ENCODE measurements at regions not wholly inside any gene's neighbourhood (a gene's known extent, or its start where the extent isn't known, plus 50 kb on each side); places are given as distances from the start of the nearest gene placed in this dataset.
A peak's percentile ranks its signal among the peaks of the same experiment; 100 is the strongest.

DNA sequence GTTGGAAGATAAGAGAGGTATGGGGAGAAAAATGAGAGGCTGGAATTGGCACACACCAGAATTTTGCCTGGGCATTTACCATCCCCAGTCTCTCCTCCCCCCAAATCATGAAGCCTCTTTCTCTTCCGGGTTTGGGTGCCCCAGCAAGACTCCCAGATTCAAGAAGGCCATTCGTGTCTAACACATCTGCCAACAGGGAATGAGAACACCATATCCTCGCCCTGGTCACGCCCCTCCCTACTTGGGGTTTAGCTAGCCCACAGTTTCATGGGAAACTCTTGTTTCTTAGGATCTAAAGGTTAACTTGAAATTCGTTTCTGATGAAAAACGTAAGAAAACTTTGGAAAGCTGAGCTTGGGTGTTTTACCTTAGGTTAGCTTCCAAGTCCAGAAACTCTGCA, 105.5 kb upstream of the TMEM170B start:
- H3K4me1 Mint-ChIP-seq (ENCODE audit: low read depth), result peaks cover 75% of the 10 kb centered on the region
- no peaks in the 10 kb centered on the region for H3K9me3 Mint-ChIP-seq (ENCODE audit: low read depth)
- TF ChIP-seq, protein P1, sequence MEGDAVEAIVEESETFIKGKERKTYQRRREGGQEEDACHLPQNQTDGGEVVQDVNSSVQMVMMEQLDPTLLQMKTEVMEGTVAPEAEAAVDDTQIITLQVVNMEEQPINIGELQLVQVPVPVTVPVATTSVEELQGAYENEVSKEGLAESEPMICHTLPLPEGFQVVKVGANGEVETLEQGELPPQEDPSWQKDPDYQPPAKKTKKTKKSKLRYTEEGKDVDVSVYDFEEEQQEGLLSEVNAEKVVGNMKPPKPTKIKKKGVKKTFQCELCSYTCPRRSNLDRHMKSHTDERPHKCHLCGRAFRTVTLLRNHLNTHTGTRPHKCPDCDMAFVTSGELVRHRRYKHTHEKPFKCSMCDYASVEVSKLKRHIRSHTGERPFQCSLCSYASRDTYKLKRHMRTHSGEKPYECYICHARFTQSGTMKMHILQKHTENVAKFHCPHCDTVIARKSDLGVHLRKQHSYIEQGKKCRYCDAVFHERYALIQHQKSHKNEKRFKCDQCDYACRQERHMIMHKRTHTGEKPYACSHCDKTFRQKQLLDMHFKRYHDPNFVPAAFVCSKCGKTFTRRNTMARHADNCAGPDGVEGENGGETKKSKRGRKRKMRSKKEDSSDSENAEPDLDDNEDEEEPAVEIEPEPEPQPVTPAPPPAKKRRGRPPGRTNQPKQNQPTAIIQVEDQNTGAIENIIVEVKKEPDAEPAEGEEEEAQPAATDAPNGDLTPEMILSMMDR (IDR thresholded peaks at IDR 0.05), result no peak
- H3K4me3 Mint-ChIP-seq (ENCODE audit: unreplicated experiment), result no peak overlapping the region
- peak overlapping the region; percentile 94 for H3K27ac Mint-ChIP-seq (ENCODE audit: unreplicated experiment)
- no peak for DNase-seq (ENCODE audit: low spot score)
- no peaks in the 10 kb centered on the region for H3K27me3 Mint-ChIP-seq (ENCODE audit: low read depth)
- H3K36me3 Mint-ChIP-seq (ENCODE audit: low read depth), result no peaks in the 10 kb centered on the region

DNA sequence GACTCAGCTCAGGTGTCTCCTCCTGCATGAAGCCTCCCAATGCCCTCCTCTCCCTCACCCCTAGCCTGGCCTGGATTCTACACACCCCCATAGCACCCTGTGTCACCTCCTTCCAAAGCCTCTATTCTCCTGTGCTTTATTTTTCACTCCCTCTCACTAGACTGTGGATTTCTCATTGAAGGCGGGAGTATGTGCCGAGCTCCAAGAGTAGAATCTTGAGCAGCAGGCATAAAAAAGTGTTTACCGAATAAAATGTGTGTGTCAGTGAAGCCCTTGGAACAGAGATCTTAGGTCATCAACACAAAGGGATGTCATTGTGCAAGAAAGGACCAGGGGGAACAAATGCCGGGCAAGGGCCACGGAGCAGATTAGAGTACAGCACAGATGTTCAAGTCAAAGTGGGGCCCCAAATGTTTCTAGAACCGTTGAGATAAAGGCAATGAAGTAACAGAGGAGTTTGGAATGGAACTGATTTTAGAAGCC, 106.1 kb upstream of the TMEM170B start:
- Mint-ChIP-seq H3K9me3 (ENCODE audit: low read depth) (no peaks in the 10 kb centered on the region), H3K27me3 (ENCODE audit: low read depth) (no peaks in the 10 kb centered on the region), H3K4me1 (ENCODE audit: low read depth) (peaks cover 81% of the 10 kb centered on the region), H3K4me3 (ENCODE audit: unreplicated experiment) (no peak overlapping the region), H3K27ac (ENCODE audit: unreplicated experiment) (peak overlapping the region; percentile 6), H3K36me3 (ENCODE audit: low read depth) (no peaks in the 10 kb centered on the region)
- TF ChIP-seq, protein P1 (IDR thresholded peaks at IDR 0.05), result no peak
- DNase-seq (ENCODE audit: low spot score), result no peak

DNA sequence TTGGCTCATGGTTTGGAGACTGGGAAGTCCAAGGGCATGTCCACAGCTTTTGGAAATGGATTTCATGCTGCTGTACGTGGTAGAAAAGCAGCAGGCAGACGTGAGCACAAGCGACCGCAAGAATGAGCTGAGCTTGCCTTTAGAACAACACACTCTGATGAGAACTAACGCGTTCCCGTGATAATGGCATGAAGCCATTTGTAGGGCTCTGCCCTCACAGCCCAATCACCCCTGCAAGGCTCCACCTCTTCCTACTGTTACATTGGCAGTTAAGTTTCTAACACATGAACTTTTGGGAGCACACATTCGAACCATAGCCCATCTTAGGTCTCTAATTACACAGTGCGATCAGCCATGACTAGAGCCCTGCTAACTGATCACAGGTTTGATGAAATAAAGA, 107.5 kb upstream of the TMEM170B start:
- H3K27me3 Mint-ChIP-seq (ENCODE audit: low read depth), result no peaks in the 10 kb centered on the region
- no peak overlapping the region for H3K27ac Mint-ChIP-seq (ENCODE audit: unreplicated experiment)
- H3K36me3 Mint-ChIP-seq (ENCODE audit: low read depth), result no peaks in the 10 kb centered on the region
- TF ChIP-seq, protein P1 (IDR thresholded peaks at IDR 0.05), result no peak
- no peak overlapping the region for H3K4me3 Mint-ChIP-seq (ENCODE audit: unreplicated experiment)
- H3K4me1 Mint-ChIP-seq (ENCODE audit: low read depth), result peaks cover 81% of the 10 kb centered on the region
- DNase-seq (ENCODE audit: low spot score), result no peak
- no peaks in the 10 kb centered on the region for H3K9me3 Mint-ChIP-seq (ENCODE audit: low read depth)

DNA sequence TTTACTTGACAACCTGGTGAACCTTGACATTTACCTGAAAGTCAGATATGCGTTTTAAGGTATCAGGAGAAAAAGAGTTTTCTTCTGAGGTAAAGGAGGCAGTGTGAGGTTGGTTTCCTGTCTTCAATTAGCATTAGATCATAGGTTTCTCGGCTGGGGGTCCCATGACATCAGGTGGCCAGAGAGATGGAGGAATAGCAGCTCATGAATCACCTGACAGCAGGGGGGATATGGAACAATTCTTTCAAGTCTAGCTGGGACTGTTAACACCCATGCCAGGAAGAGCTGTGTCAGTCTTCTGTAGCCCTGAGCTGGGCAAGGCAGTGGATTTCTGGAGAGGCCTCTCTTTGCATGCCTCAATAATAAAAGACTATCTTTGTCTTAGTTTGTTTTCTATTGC, 108.0 kb upstream of the TMEM170B start:
- peaks cover 78% of the 10 kb centered on the region for H3K4me1 Mint-ChIP-seq (ENCODE audit: low read depth)
- H3K27me3 Mint-ChIP-seq (ENCODE audit: low read depth), result no peaks in the 10 kb centered on the region
- TF ChIP-seq, protein P1 (IDR thresholded peaks at IDR 0.05), result no peak
- no peaks in the 10 kb centered on the region for H3K9me3 Mint-ChIP-seq (ENCODE audit: low read depth)
- peak overlapping the region; percentile 13 for H3K27ac Mint-ChIP-seq (ENCODE audit: unreplicated experiment)
- no peak for DNase-seq (ENCODE audit: low spot score)
- H3K36me3 Mint-ChIP-seq (ENCODE audit: low read depth), result no peaks in the 10 kb centered on the region
- H3K4me3 Mint-ChIP-seq (ENCODE audit: unreplicated experiment), result no peak overlapping the region

DNA sequence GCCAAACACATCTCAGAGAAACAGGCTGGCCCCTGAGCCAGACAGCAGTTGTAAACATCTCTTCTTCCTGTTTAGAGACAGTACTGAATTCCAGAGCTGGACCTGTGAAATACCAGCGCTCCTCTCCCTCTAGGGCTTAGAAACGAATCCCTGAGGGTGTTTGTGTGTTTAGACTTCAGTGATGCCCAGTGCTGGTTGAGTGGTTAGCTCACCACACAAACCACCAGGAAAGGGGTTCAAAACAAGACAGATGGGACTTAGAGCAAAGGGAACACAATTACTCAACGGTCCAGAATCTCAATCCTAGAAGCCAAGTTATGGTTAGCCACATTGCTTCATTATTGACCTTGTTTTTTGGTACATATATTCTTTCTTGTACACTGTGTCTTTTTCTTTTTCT, 108.7 kb upstream of the TMEM170B start:
- Mint-ChIP-seq H3K4me3 (ENCODE audit: unreplicated experiment) (no peak overlapping the region), H3K4me1 (ENCODE audit: low read depth) (peaks cover 78% of the 10 kb centered on the region), H3K27ac (ENCODE audit: unreplicated experiment) (peak overlapping the region; percentile 67), H3K27me3 (ENCODE audit: low read depth) (no peaks in the 10 kb centered on the region), H3K9me3 (ENCODE audit: low read depth) (no peaks in the 10 kb centered on the region), H3K36me3 (ENCODE audit: low read depth) (no peaks in the 10 kb centered on the region)
- TF ChIP-seq, protein P1 (IDR thresholded peaks at IDR 0.05), result no peak
- no peak for DNase-seq (ENCODE audit: low spot score)

All from chondrocyte (in vitro differentiated cells).